H1 (cell line): ENCODE measurements at regions not wholly inside any gene's neighbourhood (a gene's known extent, or its start where the extent isn't known, plus 50 kb on each side); places are given as distances from the start of the nearest gene placed in this dataset.

Experiments used
- CTCF ChIA-PET: fragments of 300-600 bp; sonication (Branson Sonifier 250); formaldehyde crosslinking; loops from one replicate; lab custom pipeline; 2021; ENCODE audit not compliant: partially characterized antibody; lab: Charles Lee
- POLR2A ChIA-PET: fragments of 300-600 bp; sonication (Branson Sonifier 250); formaldehyde crosslinking; loops from one replicate; lab custom pipeline; 2021; ENCODE audit warnings: inconsistent platforms; ENCODE audit not compliant: partially characterized antibody; lab: Charles Lee
- DNase-seq, 2 experiments: peaks; one replicate each; pipeline versions ENCODE4 v3.0.0 to v3.0.0-alpha.2; 2010 to 2022; ENCODE audit warnings: low spot score in 2 of 2, low read depth in 1 of 2, mixed read lengths in 1 of 2
- FAIRE-seq: peaks from 2 replicates; lab custom pipeline; 2011; peaks lifted over from hg19 to GRCh38; lab: Jason Lieb, UNC
- H2AFZ ChIP-seq: 2 replicates; pipeline ENCODE4 v1.8.1; 2012; ENCODE audit warnings: low read length, inconsistent platforms
- H2AK5ac ChIP-seq: 2 replicates; pipeline ENCODE4 v1.6.1; 2013; ENCODE audit warnings: low read depth, low read length
- H2BK120ac ChIP-seq: replicated peaks from 2 replicates; pipeline ENCODE3; 2013; ENCODE audit warnings: low read depth, low read length, inconsistent platforms
- H2BK12ac ChIP-seq: 2 replicates; pipeline ENCODE4 v1.6.1; 2013; ENCODE audit warnings: low read depth, low read length
- H2BK15ac ChIP-seq: 2 replicates; pipeline ENCODE4 v1.6.1; 2013; ENCODE audit warnings: low read length
- H2BK20ac ChIP-seq: 2 replicates; pipeline ENCODE4 v1.6.1; 2013; ENCODE audit warnings: low read length
- H2BK5ac ChIP-seq: 2 replicates; pipeline ENCODE4 v1.6.1; 2013; ENCODE audit warnings: low read depth, low read length
- H3K14ac ChIP-seq: 2 replicates; pipeline ENCODE4 v1.6.1; 2013; ENCODE audit warnings: inconsistent platforms; ENCODE audit not compliant: insufficient read length
- H3K18ac ChIP-seq: 2 replicates; pipeline ENCODE4 v1.6.1; 2013; ENCODE audit warnings: low read length; ENCODE audit errors: extremely low read depth
- H3K23ac ChIP-seq: 2 replicates; pipeline ENCODE4 v1.6.1; 2013; ENCODE audit warnings: inconsistent platforms; ENCODE audit not compliant: insufficient read length
- H3K23me2 ChIP-seq: 2 replicates; pipeline ENCODE4 v1.6.1; 2013; ENCODE audit warnings: low read depth, low read length
- H3K27ac ChIP-seq: 2 replicates; pipeline ENCODE4 v1.6.1; 2011; ENCODE audit warnings: low read depth, low read length, inconsistent platforms
- H3K27me3 ChIP-seq, 4 experiments: replicated peaks in 1 of 4; 1 replicate in 1 of 4; 2 replicates in 3 of 4; pipeline versions ENCODE4 v1.6.1 to v1.8.1; 2011 to 2013; ENCODE audit warnings: low read length in 3 of 4, mild to moderate bottlenecking in 3 of 4, inconsistent platforms in 2 of 4, mixed read lengths in 2 of 4, moderate library complexity in 1 of 4; ENCODE audit not compliant: control insufficient read depth in 3 of 4, insufficient read depth in 3 of 4; ENCODE audit errors: extremely low read depth in 1 of 4
- H3K36me3 ChIP-seq, 4 experiments: 2 replicates each; pipeline versions ENCODE4 v1.6.1 to v1.8.1; 2011 to 2013; ENCODE audit warnings: mild to moderate bottlenecking in 4 of 4, low read length in 3 of 4, moderate library complexity in 2 of 4, control low read depth in 1 of 4, inconsistent platforms in 1 of 4; ENCODE audit not compliant: insufficient read depth in 4 of 4, control insufficient read depth in 2 of 4
- H3K4ac ChIP-seq: replicated peaks from 2 replicates; pipeline ENCODE3; 2013; ENCODE audit warnings: low read length, low read depth, mixed read lengths, inconsistent platforms; ENCODE audit not compliant: insufficient read length
- H3K4me1 ChIP-seq, 4 experiments: replicated peaks in 1 of 4; 1 replicate in 1 of 4; 2 replicates in 3 of 4; pipeline versions ENCODE4 v1.6.1 to v1.8.1; 2011 to 2013; ENCODE audit warnings: low read length in 3 of 4, inconsistent platforms in 2 of 4, mixed read lengths in 1 of 4; ENCODE audit not compliant: insufficient read depth in 4 of 4, control insufficient read depth in 3 of 4
- H3K4me2 ChIP-seq, 2 experiments: 2 replicates each; pipeline versions ENCODE4 v1.6.1 to v1.8.1; 2011 to 2013; ENCODE audit warnings: low read depth in 2 of 2, low read length in 2 of 2, control low read depth in 1 of 2, inconsistent platforms in 1 of 2, mild to moderate bottlenecking in 1 of 2; ENCODE audit not compliant: insufficient read depth in 1 of 2
- H3K4me3 ChIP-seq, 4 experiments: fragments of 200-600, 300-600 bp in 1 of 4; sonication (generic), shearing (Covaris generic), sonication (Bioruptor Twin) in 1 of 4; 2 replicates each; pipeline versions ENCODE4 v1.5.1 to v1.8.1; 2011 to 2016; ENCODE audit warnings: low read length in 4 of 4, low read depth in 3 of 4, control low read depth in 2 of 4, inconsistent platforms in 2 of 4, mild to moderate bottlenecking in 2 of 4, mixed read lengths in 1 of 4, moderate library complexity in 1 of 4; ENCODE audit not compliant: insufficient read depth in 2 of 4; ENCODE audit errors: extremely low read depth in 1 of 4
- H3K56ac ChIP-seq: replicated peaks from 2 replicates; pipeline ENCODE3; 2013; ENCODE audit warnings: low read depth, mild to moderate bottlenecking, mixed read lengths, low read length, inconsistent platforms; ENCODE audit not compliant: insufficient read length
- H3K79me1 ChIP-seq: 2 replicates; pipeline ENCODE4 v1.6.1; 2013; ENCODE audit warnings: low read depth, low read length, control low read depth
- H3K79me2 ChIP-seq, 2 experiments: 2 replicates each; pipeline versions ENCODE4 v1.6.1 to v1.8.1; 2012 to 2013; ENCODE audit warnings: low read length in 2 of 2, mild to moderate bottlenecking in 2 of 2, inconsistent platforms in 1 of 2; ENCODE audit not compliant: insufficient read depth in 2 of 2, control insufficient read depth in 1 of 2
- H3K9ac ChIP-seq, 4 experiments: replicated peaks in 1 of 4; 1 replicate in 1 of 4; 2 replicates in 3 of 4; pipeline versions ENCODE4 v1.6.1 to v1.8.1; 2011 to 2013; ENCODE audit warnings: low read depth in 3 of 4, low read length in 3 of 4, control low read depth in 2 of 4, mild to moderate bottlenecking in 2 of 4, moderate library complexity in 2 of 4, inconsistent platforms in 1 of 4; ENCODE audit errors: extremely low read depth in 1 of 4
- H3K9me3 ChIP-seq, 2 experiments: 2 replicates each; pipeline versions ENCODE4 v1.6.1 to v1.8.1; 2012 to 2013; ENCODE audit warnings: mild to moderate bottlenecking in 2 of 2, moderate library complexity in 2 of 2, control low read depth in 1 of 2, inconsistent platforms in 1 of 2, low read depth in 1 of 2, low read length in 1 of 2, mixed read lengths in 1 of 2; ENCODE audit not compliant: insufficient read depth in 2 of 2
- H4K20me1 ChIP-seq, 2 experiments: replicated peaks in 1 of 2; 2 replicates each; pipeline versions ENCODE3 to v1.8.1; 2011 to 2013; ENCODE audit warnings: inconsistent platforms in 2 of 2, low read length in 2 of 2, mild to moderate bottlenecking in 1 of 2; ENCODE audit not compliant: insufficient read depth in 2 of 2, control insufficient read depth in 1 of 2
- H4K5ac ChIP-seq: 2 replicates; pipeline ENCODE4 v1.6.1; 2013; ENCODE audit warnings: low read length, low read depth, mixed read lengths, inconsistent platforms; ENCODE audit not compliant: insufficient read length
- H4K8ac ChIP-seq: 2 replicates; pipeline ENCODE4 v1.8.0; 2013; ENCODE audit warnings: mild to moderate bottlenecking, moderate library complexity, low read length, inconsistent platforms; ENCODE audit not compliant: insufficient read depth; ENCODE audit errors: extremely low read depth
- H4K91ac ChIP-seq: replicated peaks from 2 replicates; pipeline ENCODE3; 2013; ENCODE audit warnings: low read length, mixed read lengths, inconsistent platforms; ENCODE audit not compliant: insufficient read length
- JUN ChIP-seq: IDR thresholded peaks from 2 replicates; pipeline ENCODE4 v1.6.1; 2011; ENCODE audit warnings: low read depth, mild to moderate bottlenecking, improper control_type of control experiment, low read length
- POLR2AphosphoS5 ChIP-seq: IDR thresholded peaks from 2 replicates; pipeline ENCODE4 v1.6.1; 2011; ENCODE audit warnings: low read depth, low read length
- SRF ChIP-seq: IDR thresholded peaks from 2 replicates; pipeline ENCODE4 v1.6.1; 2011; ENCODE audit warnings: mild to moderate bottlenecking, low read depth, low read length, moderate library complexity
- WGBS, 2 experiments: shearing (Covaris generic) in 1 of 2; methylation state at CpG; one replicate each; pipeline versions ENCODE4 v1.1.6 to v1.1.7; 2013 to 2015; ENCODE audit warnings: low lambda C conversion rate in 2 of 2, mixed read lengths in 2 of 2, inconsistent platforms in 1 of 2, low coverage in 1 of 2, missing lambda C conversion rate in 1 of 2; ENCODE audit not compliant: insufficient replicate concordance in 2 of 2, insufficient coverage in 1 of 2, insufficient read length in 1 of 2; ENCODE audit errors: extremely low coverage in 1 of 2, missing lambda C conversion rate in 1 of 2; 5-methylcytosine and 5-hydroxymethylcytosine counted together
- TF ChIP-seq, protein P1 (sequence below): IDR thresholded peaks from 2 replicates; pipeline ENCODE4 v1.6.1; 2011; ENCODE audit warnings: low read depth, mild to moderate bottlenecking, low read length; ENCODE audit not compliant: insufficient read depth

DNA sequence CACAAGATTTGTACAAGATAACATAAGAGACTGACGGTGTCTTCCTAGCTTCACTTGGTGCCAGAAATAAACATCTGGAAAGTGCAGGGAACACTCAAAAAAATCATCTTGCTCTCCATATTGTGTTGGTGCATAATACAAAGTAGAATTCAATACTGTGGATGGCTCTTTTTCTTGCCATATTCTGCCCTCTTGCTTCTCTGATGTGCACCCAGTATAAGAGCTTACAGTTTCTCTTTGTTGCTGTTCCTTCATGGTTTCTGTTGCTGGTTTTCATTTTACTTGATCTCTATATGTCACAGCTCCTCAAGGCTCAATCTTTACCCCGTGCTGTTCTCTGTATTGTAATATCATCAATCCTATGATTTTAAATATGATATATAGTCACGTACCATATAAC is 528.5 kb upstream of the ZP4 start:
- Histone ChIP-seq H3K79me2 (no peaks in the 10 kb centered on the region), H3K23ac (no peak overlapping the region), H3K79me1 (no peaks in the 10 kb centered on the region), H4K8ac (no peak overlapping the region), H3K56ac (no peak overlapping the region), H2BK120ac (no peak overlapping the region), H3K27ac (no peak overlapping the region), H3K23me2 (no peaks in the 10 kb centered on the region), H3K9me3 (no peaks in the 10 kb centered on the region; a peak in 1 of 4 replicates), H3K18ac (no peak overlapping the region), H3K14ac (no peak overlapping the region), H4K20me1 (no peaks in the 10 kb centered on the region), H2BK15ac (no peak overlapping the region), H2BK20ac (no peak overlapping the region), H4K5ac (no peak overlapping the region), H2BK5ac (no peak overlapping the region), H3K36me3 (no peaks in the 10 kb centered on the region), H3K27me3 (no peaks in the 10 kb centered on the region), H4K91ac (no peak overlapping the region), H3K4me3 (no peak overlapping the region), H3K4me2 (no peak overlapping the region), H3K9ac (no peak overlapping the region), H2AK5ac (no peak overlapping the region), H3K4me1 (no peaks in the 10 kb centered on the region), H2AFZ (no peak overlapping the region), H3K4ac (no peak overlapping the region), H2BK12ac (no peak overlapping the region)
- FAIRE-seq (no peak), DNase-seq (no peak)
- WGBS, 2 experiments, result 73% methylated on average over 3 of the region's 3 CpGs; no CpG with 5 or more reads in 1 of the 2 experiments
- ChIA-PET POLR2A (no interaction called here), CTCF (interaction anchor here (1.0 kb wide), 1 partner anchor 55 kb away, joined by 3 read pairs; no protein-coding TSS in a partner anchor)
- TF ChIP-seq SRF (no peak), JUN (no peak), POLR2AphosphoS5 (no peak)
- TF ChIP-seq, protein P1, sequence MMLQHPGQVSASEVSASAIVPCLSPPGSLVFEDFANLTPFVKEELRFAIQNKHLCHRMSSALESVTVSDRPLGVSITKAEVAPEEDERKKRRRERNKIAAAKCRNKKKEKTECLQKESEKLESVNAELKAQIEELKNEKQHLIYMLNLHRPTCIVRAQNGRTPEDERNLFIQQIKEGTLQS, result no peak
